ENCODE measurements at regions not wholly inside any gene's neighbourhood (a gene's known extent, or its start where the extent isn't known, plus 50 kb on each side); places are given as distances from the start of the nearest gene placed in this dataset.

GRCh38 chr4:181819946-181820345 is 423.3 kb upstream of the TENM3 start:
- TF ChIP-seq, protein P1, sequence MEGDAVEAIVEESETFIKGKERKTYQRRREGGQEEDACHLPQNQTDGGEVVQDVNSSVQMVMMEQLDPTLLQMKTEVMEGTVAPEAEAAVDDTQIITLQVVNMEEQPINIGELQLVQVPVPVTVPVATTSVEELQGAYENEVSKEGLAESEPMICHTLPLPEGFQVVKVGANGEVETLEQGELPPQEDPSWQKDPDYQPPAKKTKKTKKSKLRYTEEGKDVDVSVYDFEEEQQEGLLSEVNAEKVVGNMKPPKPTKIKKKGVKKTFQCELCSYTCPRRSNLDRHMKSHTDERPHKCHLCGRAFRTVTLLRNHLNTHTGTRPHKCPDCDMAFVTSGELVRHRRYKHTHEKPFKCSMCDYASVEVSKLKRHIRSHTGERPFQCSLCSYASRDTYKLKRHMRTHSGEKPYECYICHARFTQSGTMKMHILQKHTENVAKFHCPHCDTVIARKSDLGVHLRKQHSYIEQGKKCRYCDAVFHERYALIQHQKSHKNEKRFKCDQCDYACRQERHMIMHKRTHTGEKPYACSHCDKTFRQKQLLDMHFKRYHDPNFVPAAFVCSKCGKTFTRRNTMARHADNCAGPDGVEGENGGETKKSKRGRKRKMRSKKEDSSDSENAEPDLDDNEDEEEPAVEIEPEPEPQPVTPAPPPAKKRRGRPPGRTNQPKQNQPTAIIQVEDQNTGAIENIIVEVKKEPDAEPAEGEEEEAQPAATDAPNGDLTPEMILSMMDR (IDR thresholded peaks at IDR 0.05) = no peak
- TF ChIP-seq POLR2A (IDR thresholded peaks at IDR 0.05) = no peak

All from heart left ventricle (tissue), 13 donors.